ENCODE measurements at regions not wholly inside any gene's neighbourhood (a gene's known extent, or its start where the extent isn't known, plus 50 kb on each side); places are given as distances from the start of the nearest gene placed in this dataset.
A peak's percentile ranks its signal among the peaks of the same experiment; 100 is the strongest.

- Mint-ChIP-seq H3K36me3 (ENCODE audit: low read depth) (no peaks in the 10 kb centered on the region), H3K27me3 (peaks cover 19% of the 10 kb centered on the region), H3K4me3 (no peak overlapping the region), H3K4me1 (no peaks in the 10 kb centered on the region), H3K27ac (no peak overlapping the region)
- DNase-seq (no peak), ATAC-seq (peak; percentile 90)
- H3K9me3 ChIP-seq (ENCODE audit: control insufficient read depth, low read length, poor library complexity, severe bottlenecking): no peaks in the 10 kb centered on the region
These were observed 147.2 kb upstream of the DKK2 start for GRCh38 chr4:107183155-107183774.

GRCh38 chr4:107182347-107182746 is 146.2 kb upstream of the DKK2 start:
- H3K4me1 Mint-ChIP-seq: no peaks in the 10 kb centered on the region
- H3K36me3 Mint-ChIP-seq (ENCODE audit: low read depth): no peaks in the 10 kb centered on the region
- H3K27ac Mint-ChIP-seq: no peak overlapping the region

GRCh38 chr4:107166873-107167450 is 130.8 kb upstream of the DKK2 start:
- Mint-ChIP-seq H3K4me3 (no peak overlapping the region), H3K27me3 (no peaks in the 10 kb centered on the region), H3K27ac (peak overlapping the region; percentile 11), H3K36me3 (ENCODE audit: low read depth) (no peaks in the 10 kb centered on the region), H3K4me1 (peaks cover 2% of the 10 kb centered on the region)
- ATAC-seq (no peak), DNase-seq (no peak)
- no peaks in the 10 kb centered on the region for H3K9me3 ChIP-seq (ENCODE audit: control insufficient read depth, low read length, poor library complexity, severe bottlenecking)

More at GRCh38 chr4:107182347-107182746, 146.2 kb upstream of the DKK2 start:
- ATAC-seq: no peak
- H3K9me3 ChIP-seq (ENCODE audit: control insufficient read depth, low read length, poor library complexity, severe bottlenecking): no peaks in the 10 kb centered on the region
- Mint-ChIP-seq H3K27me3 (peaks cover 14% of the 10 kb centered on the region), H3K4me3 (no peak overlapping the region)
- no peak for DNase-seq

GRCh38 chr4:107166181-107166580 is 130.1 kb upstream of the DKK2 start:
- H3K4me3 Mint-ChIP-seq: no peak overlapping the region
- DNase-seq: no peak
- no peaks in the 10 kb centered on the region for H3K27me3 Mint-ChIP-seq
- H3K4me1 Mint-ChIP-seq: no peaks in the 10 kb centered on the region
- H3K36me3 Mint-ChIP-seq (ENCODE audit: low read depth): no peaks in the 10 kb centered on the region
- ATAC-seq: no peak
- peak overlapping the region; percentile 11 for H3K27ac Mint-ChIP-seq
- H3K9me3 ChIP-seq (ENCODE audit: control insufficient read depth, low read length, poor library complexity, severe bottlenecking): no peaks in the 10 kb centered on the region

GRCh38 chr4:107164962-107165475 is 128.9 kb upstream of the DKK2 start:
- no peaks in the 10 kb centered on the region for H3K9me3 ChIP-seq (ENCODE audit: control insufficient read depth, low read length, poor library complexity, severe bottlenecking)
- no peak overlapping the region for H3K4me3 Mint-ChIP-seq
- ATAC-seq (no peak), DNase-seq (no peak)
- H3K36me3 Mint-ChIP-seq (ENCODE audit: low read depth): no peaks in the 10 kb centered on the region
- H3K4me1 Mint-ChIP-seq: no peaks in the 10 kb centered on the region
- no peaks in the 10 kb centered on the region for H3K27me3 Mint-ChIP-seq
- no peak overlapping the region for H3K27ac Mint-ChIP-seq

- H3K27me3 Mint-ChIP-seq: no peaks in the 10 kb centered on the region
- H3K4me1 Mint-ChIP-seq: peaks cover 2% of the 10 kb centered on the region
- H3K4me3 Mint-ChIP-seq: no peak overlapping the region
- H3K9me3 ChIP-seq (ENCODE audit: control insufficient read depth, low read length, poor library complexity, severe bottlenecking): no peaks in the 10 kb centered on the region
- ATAC-seq (no peak), DNase-seq (no peak)
- no peak overlapping the region for H3K27ac Mint-ChIP-seq
- peaks cover 2% of the 10 kb centered on the region for H3K36me3 Mint-ChIP-seq (ENCODE audit: low read depth)
These were observed 120.3 kb upstream of the DKK2 start for GRCh38 chr4:107156443-107156842.

- Mint-ChIP-seq H3K27ac (no peak overlapping the region), H3K27me3 (no peaks in the 10 kb centered on the region), H3K36me3 (ENCODE audit: low read depth) (peaks cover 2% of the 10 kb centered on the region), H3K4me1 (peaks cover 2% of the 10 kb centered on the region), H3K4me3 (no peak overlapping the region)
- DNase-seq: no peak
- H3K9me3 ChIP-seq (ENCODE audit: control insufficient read depth, low read length, poor library complexity, severe bottlenecking): no peaks in the 10 kb centered on the region
- no peak for ATAC-seq
These were observed 119.3 kb upstream of the DKK2 start for GRCh38 chr4:107155366-107155765.

- H3K27me3 Mint-ChIP-seq: no peaks in the 10 kb centered on the region
- H3K4me3 Mint-ChIP-seq: no peak overlapping the region
- no peaks in the 10 kb centered on the region for H3K36me3 Mint-ChIP-seq (ENCODE audit: low read depth)
- ATAC-seq (no peak), DNase-seq (no peak)
- H3K9me3 ChIP-seq (ENCODE audit: control insufficient read depth, low read length, poor library complexity, severe bottlenecking): no peaks in the 10 kb centered on the region
- no peak overlapping the region for H3K27ac Mint-ChIP-seq
- H3K4me1 Mint-ChIP-seq: peaks cover 5% of the 10 kb centered on the region
These were observed 117.8 kb upstream of the DKK2 start for GRCh38 chr4:107153956-107154355.

- DNase-seq (no peak), ATAC-seq (no peak)
- no peak overlapping the region for H3K4me3 Mint-ChIP-seq
- H3K27ac Mint-ChIP-seq: no peak overlapping the region
- peaks cover 7% of the 10 kb centered on the region for H3K4me1 Mint-ChIP-seq
- no peaks in the 10 kb centered on the region for H3K9me3 ChIP-seq (ENCODE audit: control insufficient read depth, low read length, poor library complexity, severe bottlenecking)
- H3K27me3 Mint-ChIP-seq: no peaks in the 10 kb centered on the region
- no peaks in the 10 kb centered on the region for H3K36me3 Mint-ChIP-seq (ENCODE audit: low read depth)
These were observed 117.1 kb upstream of the DKK2 start for GRCh38 chr4:107153228-107153627.

GRCh38 chr4:107151173-107151572 is 115.1 kb upstream of the DKK2 start:
- H3K9me3 ChIP-seq (ENCODE audit: control insufficient read depth, low read length, poor library complexity, severe bottlenecking): no peaks in the 10 kb centered on the region
- ATAC-seq: no peak
- DNase-seq: no peak

GRCh38 chr4:107148904-107149303 is 112.8 kb upstream of the DKK2 start:
- H3K9me3 ChIP-seq (ENCODE audit: control insufficient read depth, low read length, poor library complexity, severe bottlenecking): no peaks in the 10 kb centered on the region
- Mint-ChIP-seq H3K4me3 (no peak overlapping the region), H3K4me1 (peaks cover 10% of the 10 kb centered on the region), H3K36me3 (ENCODE audit: low read depth) (no peaks in the 10 kb centered on the region), H3K27ac (peak overlapping the region; percentile 74), H3K27me3 (no peaks in the 10 kb centered on the region)
- ATAC-seq (no peak), DNase-seq (no peak)

More at GRCh38 chr4:107151173-107151572, 115.1 kb upstream of the DKK2 start:
- Mint-ChIP-seq H3K4me1 (peaks cover 10% of the 10 kb centered on the region), H3K4me3 (no peak overlapping the region), H3K36me3 (ENCODE audit: low read depth) (no peaks in the 10 kb centered on the region), H3K27me3 (no peaks in the 10 kb centered on the region), H3K27ac (no peak overlapping the region)

- H3K4me3 Mint-ChIP-seq: peak overlapping the region; percentile 10
- H3K27me3 Mint-ChIP-seq: no peaks in the 10 kb centered on the region
- peaks cover 8% of the 10 kb centered on the region for H3K4me1 Mint-ChIP-seq
- H3K36me3 Mint-ChIP-seq (ENCODE audit: low read depth): no peaks in the 10 kb centered on the region
- DNase-seq (no peak), ATAC-seq (peak; percentile 99)
- no peaks in the 10 kb centered on the region for H3K9me3 ChIP-seq (ENCODE audit: control insufficient read depth, low read length, poor library complexity, severe bottlenecking)
- H3K27ac Mint-ChIP-seq: peak overlapping the region; percentile 74
These were observed 111.8 kb upstream of the DKK2 start for GRCh38 chr4:107147873-107148272.

GRCh38 chr4:107138433-107138832 is 102.3 kb upstream of the DKK2 start:
- peaks cover 4% of the 10 kb centered on the region for H3K27me3 Mint-ChIP-seq
- H3K4me1 Mint-ChIP-seq: no peaks in the 10 kb centered on the region
- H3K9me3 ChIP-seq (ENCODE audit: control insufficient read depth, low read length, poor library complexity, severe bottlenecking): no peaks in the 10 kb centered on the region
- ATAC-seq: no peak
- H3K27ac Mint-ChIP-seq: no peak overlapping the region
- H3K36me3 Mint-ChIP-seq (ENCODE audit: low read depth): no peaks in the 10 kb centered on the region
- no peak overlapping the region for H3K4me3 Mint-ChIP-seq
- no peak for DNase-seq
